WTC11 (cell line): ENCODE measurements at regions not wholly inside any gene's neighbourhood (a gene's known extent, or its start where the extent isn't known, plus 50 kb on each side); places are given as distances from the start of the nearest gene placed in this dataset.

Source experiments
- ATF3 ChIP-seq: sonication (generic); formaldehyde crosslinking; conservative IDR thresholded peaks from 2 replicates; pipeline ENCODE4 v1.8.1; 2022; ENCODE audit warnings: mild to moderate bottlenecking, missing genetic modification reagents
- SMAD3 ChIP-seq: sonication (generic); formaldehyde crosslinking; IDR thresholded peaks from 2 replicates; pipeline ENCODE4 v1.8.0; 2022; ENCODE audit warnings: missing genetic modification reagents, mild to moderate bottlenecking, borderline replicate concordance
- ZNF219 ChIP-seq: sonication (generic); formaldehyde crosslinking; IDR thresholded peaks from 2 replicates; pipeline ENCODE4 v1.8.0; 2023; ENCODE audit warnings: missing genetic modification reagents, mild to moderate bottlenecking, borderline replicate concordance
- TF ChIP-seq, protein P1 (sequence below): sonication (generic); formaldehyde crosslinking; IDR thresholded peaks from 2 replicates; pipeline ENCODE4 v1.8.0; 2022; ENCODE audit warnings: mild to moderate bottlenecking, missing genetic modification reagents

GRCh38 chr4:35926788-35927187 is 317.5 kb downstream of the ARAP2 start:
- TF ChIP-seq SMAD3 (CRISPR knock-in tag): no peak
- TF ChIP-seq ZNF219 (CRISPR knock-in tag): no peak
- no peak for TF ChIP-seq ATF3
- TF ChIP-seq, protein P1, sequence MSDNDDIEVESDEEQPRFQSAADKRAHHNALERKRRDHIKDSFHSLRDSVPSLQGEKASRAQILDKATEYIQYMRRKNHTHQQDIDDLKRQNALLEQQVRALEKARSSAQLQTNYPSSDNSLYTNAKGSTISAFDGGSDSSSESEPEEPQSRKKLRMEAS (CRISPR knock-in tag): no peak
